ENCODE measurements at regions not wholly inside any gene's neighbourhood (a gene's known extent, or its start where the extent isn't known, plus 50 kb on each side); places are given as distances from the start of the nearest gene placed in this dataset.

- no peak for TF ChIP-seq CTCF (IDR thresholded peaks at IDR 0.05)
- no peak for TF ChIP-seq ZFX (IDR thresholded peaks at IDR 0.05; ENCODE audit: borderline replicate concordance)
Measured at GRCh38 chr6:139431602-139431956, 57.1 kb upstream of the CITED2 start.
